ENCODE measurements at regions not wholly inside any gene's neighbourhood (a gene's known extent, or its start where the extent isn't known, plus 50 kb on each side); places are given as distances from the start of the nearest gene placed in this dataset.

- TF ChIP-seq CTCF (IDR thresholded peaks at IDR 0.05) = no peak
- TF ChIP-seq POLR2A (IDR thresholded peaks at IDR 0.05) = no peak
- no peak for TF ChIP-seq POLR2AphosphoS5 (IDR thresholded peaks at IDR 0.05)
Measured at GRCh38 chr3:22982981-22983587, 220.0 kb upstream of the UBE2E2 start.
